SK-N-SH treated with all-trans-retinoic acid at 6 μM for 48 hours (cell line): ENCODE measurements at regions not wholly inside any gene's neighbourhood (a gene's known extent, or its start where the extent isn't known, plus 50 kb on each side); places are given as distances from the start of the nearest gene placed in this dataset.
"Not testable (repeated sequence)": the region's sequence is repeated elsewhere in the genome, so short reads cannot be mapped to it uniquely, and the experiment has no call there.

Experiments
- ATAC-seq: fragments of 200-7000 bp; cut with Tn5 transposase; 3 replicates; pipeline ENCODE4 v1.9.1; 2020; ENCODE audit warnings: mild to moderate bottlenecking, moderate library complexity
- ARNTL ChIP-seq: fragments of 450-650 bp; formaldehyde crosslinking; IDR thresholded peaks from 2 replicates; pipeline ENCODE4 v1.5.0; 2020; ENCODE audit warnings: low read depth, mild to moderate bottlenecking, moderate library complexity, borderline replicate concordance
- BACH2 ChIP-seq: fragments of 250-450 bp; sonication (Bioruptor Pico); IDR thresholded peaks from 2 replicates; pipeline ENCODE4 v1.9.0; 2021; ENCODE audit warnings: mild to moderate bottlenecking, borderline replicate concordance
- CSDC2 ChIP-seq: fragments of 250-450 bp; sonication (Bioruptor Pico); IDR thresholded peaks from 2 replicates; pipeline ENCODE4 v1.5.0; 2020; ENCODE audit warnings: mild to moderate bottlenecking, moderate library complexity
- ESRRG ChIP-seq: fragments of 250-450 bp; sonication (Bioruptor Pico); IDR thresholded peaks from 2 replicates; pipeline ENCODE4 v1.6.1; 2021; ENCODE audit warnings: mild to moderate bottlenecking
- ISL1 ChIP-seq: fragments of 250-450 bp; sonication (Bioruptor Pico); IDR thresholded peaks from 2 replicates; pipeline ENCODE4 v2.1.2; 2022; ENCODE audit warnings: mild to moderate bottlenecking, moderate library complexity
- POU6F1 ChIP-seq: fragments of 250-450 bp; sonication (Bioruptor Pico); IDR thresholded peaks from 2 replicates; pipeline ENCODE4 v1.8.0; 2021; ENCODE audit warnings: low read depth, mild to moderate bottlenecking, moderate library complexity, borderline replicate concordance
- PPARA ChIP-seq: fragments of 250-450 bp; sonication (Bioruptor Pico); IDR thresholded peaks from 2 replicates; pipeline ENCODE4 v1.5.0; 2020; ENCODE audit warnings: mild to moderate bottlenecking, borderline replicate concordance
- RARB ChIP-seq: fragments of 250-450 bp; sonication (Bioruptor Pico); IDR thresholded peaks from 2 replicates; pipeline ENCODE4 v1.8.0; 2021; ENCODE audit warnings: mild to moderate bottlenecking, moderate library complexity
- SNAI2 ChIP-seq: fragments of 250-450 bp; sonication (Bioruptor Pico); IDR thresholded peaks from 2 replicates; pipeline ENCODE4 v1.5.0; 2020; ENCODE audit warnings: mild to moderate bottlenecking, moderate library complexity
- TCF4 ChIP-seq: fragments of 250-450 bp; sonication (Bioruptor Pico); IDR thresholded peaks from 2 replicates; pipeline ENCODE4 v1.8.0; 2021; ENCODE audit warnings: mild to moderate bottlenecking, moderate library complexity, borderline replicate concordance
- TOX ChIP-seq: fragments of 250-450 bp; sonication (Bioruptor Pico); IDR thresholded peaks from 2 replicates; pipeline ENCODE4 v1.8.0; 2021; ENCODE audit warnings: mild to moderate bottlenecking, moderate library complexity, borderline replicate concordance
- TSHZ2 ChIP-seq: fragments of 250-450 bp; sonication (Bioruptor Pico); IDR thresholded peaks from 2 replicates; pipeline ENCODE4 v1.5.0; 2020; ENCODE audit warnings: mild to moderate bottlenecking, moderate library complexity
- ZFP30 ChIP-seq: fragments of 450-650 bp; formaldehyde crosslinking; IDR thresholded peaks from 2 replicates; pipeline ENCODE4 v1.5.0; 2022; ENCODE audit warnings: mild to moderate bottlenecking, moderate library complexity
- ZNF565 ChIP-seq: fragments of 450-650 bp; formaldehyde crosslinking; conservative IDR thresholded peaks from 2 replicates; pipeline ENCODE4 v1.5.0; 2020; ENCODE audit warnings: low read depth, mild to moderate bottlenecking, moderate library complexity
- ZNF70 ChIP-seq: fragments of 450-650 bp; formaldehyde crosslinking; IDR thresholded peaks from 2 replicates; pipeline ENCODE4 v1.5.0; 2020; ENCODE audit warnings: mild to moderate bottlenecking, moderate library complexity
- ZNF8 ChIP-seq: fragments of 450-650 bp; formaldehyde crosslinking; IDR thresholded peaks from 2 replicates; pipeline ENCODE4 v1.5.0; 2020; ENCODE audit warnings: mild to moderate bottlenecking, moderate library complexity
- TF ChIP-seq, protein P1 (sequence below): fragments of 250-450 bp; sonication (Bioruptor Pico); IDR thresholded peaks from 2 replicates; pipeline ENCODE4 v1.5.1; 2021; ENCODE audit warnings: mild to moderate bottlenecking, moderate library complexity
- TF ChIP-seq, protein P2 (sequence below): fragments of 250-450 bp; sonication (Bioruptor Pico); IDR thresholded peaks from 2 replicates; pipeline ENCODE4 v1.5.1; 2020; ENCODE audit warnings: low read depth, mild to moderate bottlenecking, moderate library complexity

GRCh38 chr6:12624142-12624837 lies 92.3 kb upstream of the PHACTR1 start:
- ATAC-seq: no peak
- no peak for TF ChIP-seq CSDC2 (CRISPR knock-in tag)
- TF ChIP-seq, protein P1, sequence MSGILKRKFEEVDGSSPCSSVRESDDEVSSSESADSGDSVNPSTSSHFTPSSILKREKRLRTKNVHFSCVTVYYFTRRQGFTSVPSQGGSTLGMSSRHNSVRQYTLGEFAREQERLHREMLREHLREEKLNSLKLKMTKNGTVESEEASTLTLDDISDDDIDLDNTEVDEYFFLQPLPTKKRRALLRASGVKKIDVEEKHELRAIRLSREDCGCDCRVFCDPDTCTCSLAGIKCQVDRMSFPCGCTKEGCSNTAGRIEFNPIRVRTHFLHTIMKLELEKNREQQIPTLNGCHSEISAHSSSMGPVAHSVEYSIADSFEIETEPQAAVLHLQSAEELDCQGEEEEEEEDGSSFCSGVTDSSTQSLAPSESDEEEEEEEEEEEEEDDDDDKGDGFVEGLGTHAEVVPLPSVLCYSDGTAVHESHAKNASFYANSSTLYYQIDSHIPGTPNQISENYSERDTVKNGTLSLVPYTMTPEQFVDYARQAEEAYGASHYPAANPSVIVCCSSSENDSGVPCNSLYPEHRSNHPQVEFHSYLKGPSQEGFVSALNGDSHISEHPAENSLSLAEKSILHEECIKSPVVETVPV (CRISPR knock-in tag): no peak
- TF ChIP-seq ESRRG: no peak
- no peak for TF ChIP-seq TOX (CRISPR knock-in tag)
- no peak for TF ChIP-seq ZNF70 (CRISPR knock-in tag)
- TF ChIP-seq SNAI2 (CRISPR knock-in tag): no peak
- TF ChIP-seq ZNF8 (CRISPR knock-in tag): no peak
- TF ChIP-seq PPARA (CRISPR knock-in tag): no peak
- TF ChIP-seq POU6F1 (CRISPR knock-in tag): no peak

GRCh38 chr6:12627053-12627452 lies 89.5 kb upstream of the PHACTR1 start:
- TF ChIP-seq, protein P2, sequence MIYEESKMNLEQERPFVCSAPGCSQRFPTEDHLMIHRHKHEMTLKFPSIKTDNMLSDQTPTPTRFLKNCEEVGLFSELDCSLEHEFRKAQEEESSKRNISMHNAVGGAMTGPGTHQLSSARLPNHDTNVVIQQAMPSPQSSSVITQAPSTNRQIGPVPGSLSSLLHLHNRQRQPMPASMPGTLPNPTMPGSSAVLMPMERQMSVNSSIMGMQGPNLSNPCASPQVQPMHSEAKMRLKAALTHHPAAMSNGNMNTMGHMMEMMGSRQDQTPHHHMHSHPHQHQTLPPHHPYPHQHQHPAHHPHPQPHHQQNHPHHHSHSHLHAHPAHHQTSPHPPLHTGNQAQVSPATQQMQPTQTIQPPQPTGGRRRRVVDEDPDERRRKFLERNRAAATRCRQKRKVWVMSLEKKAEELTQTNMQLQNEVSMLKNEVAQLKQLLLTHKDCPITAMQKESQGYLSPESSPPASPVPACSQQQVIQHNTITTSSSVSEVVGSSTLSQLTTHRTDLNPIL: no peak
- TF ChIP-seq ARNTL (CRISPR knock-in tag): no peak
- no peak for TF ChIP-seq SNAI2 (CRISPR knock-in tag)
- TF ChIP-seq TCF4 (CRISPR knock-in tag): no peak
- no peak for TF ChIP-seq ZNF8 (CRISPR knock-in tag)
- TF ChIP-seq ZFP30 (CRISPR knock-in tag): no peak
- no peak for TF ChIP-seq PPARA (CRISPR knock-in tag)
- TF ChIP-seq, protein P1 (CRISPR knock-in tag): no peak
- TF ChIP-seq, all 23 proteins: peak for 0
- no peak for ATAC-seq

GRCh38 chr6:12628327-12628726 lies 88.2 kb upstream of the PHACTR1 start:
- no peak for ATAC-seq
- TF ChIP-seq POU6F1 (CRISPR knock-in tag) (no peak), ZFP30 (CRISPR knock-in tag) (no peak), ARNTL (CRISPR knock-in tag) (no peak), BACH2 (CRISPR knock-in tag) (no peak), ISL1 (CRISPR knock-in tag) (no peak), ESRRG (no peak), ZNF565 (CRISPR knock-in tag) (no peak), TOX (CRISPR knock-in tag) (no peak), TSHZ2 (CRISPR knock-in tag) (no peak), RARB (CRISPR knock-in tag) (no peak), PPARA (CRISPR knock-in tag) (no peak), CSDC2 (CRISPR knock-in tag) (no peak)
- TF ChIP-seq, protein P2: no peak

DNA sequence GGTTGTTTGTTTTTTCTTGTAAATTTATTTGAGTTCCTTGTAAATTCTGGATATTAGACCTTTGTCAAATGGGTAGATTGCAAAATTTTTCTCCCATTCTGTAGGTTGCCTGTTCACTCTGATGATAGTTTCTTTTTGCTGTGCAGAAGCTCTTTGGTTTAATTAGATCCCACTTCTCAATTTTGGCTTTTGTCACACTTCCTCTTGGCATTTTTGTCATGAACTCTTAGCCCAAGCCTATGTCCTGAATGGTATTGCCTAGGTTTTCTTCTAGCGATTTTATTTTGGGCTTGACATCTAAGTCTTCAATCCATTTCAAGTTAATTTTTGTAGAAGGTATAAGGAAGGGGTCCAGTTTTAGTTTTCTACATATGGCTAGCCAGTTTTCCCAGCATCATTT lies 82.8 kb upstream of the PHACTR1 start:
- not testable (repeated sequence) for ATAC-seq
